Caco-2 (cell line): ENCODE measurements at regions not wholly inside any gene's neighbourhood (a gene's known extent, or its start where the extent isn't known, plus 50 kb on each side); places are given as distances from the start of the nearest gene placed in this dataset.

ENCODE experiments used
- BruUV-seq: library from RNA; stranded (reverse); fragments of 400-500 nt; replicated peaks from 2 replicates; lab custom pipeline; 2021; lab: Mats Ljungman, UMichigan
- CTCF ChIA-PET: fragments of 300-600 bp; sonication (Branson Sonifier 250); formaldehyde crosslinking; loops from one replicate; lab custom pipeline; 2022; ENCODE audit warnings: antibody characterized with exemption; lab: Charles Lee
- POLR2A ChIA-PET: fragments of 300-600 bp; sonication (Branson Sonifier 250); formaldehyde crosslinking; loops from one replicate; lab custom pipeline; 2022; ENCODE audit warnings: antibody characterized with exemption; lab: Charles Lee
- DNase-seq, 2 experiments: peaks; one replicate each; pipeline versions ENCODE4 v3.0.0 to v3.0.0-alpha.2; 2020 to 2022
- H3K27me3 ChIP-seq: replicated peaks from 2 replicates; pipeline ENCODE4 v1.6.0; 2011; ENCODE audit warnings: low read length; ENCODE audit not compliant: control insufficient read depth, insufficient read depth
- H3K36me3 ChIP-seq: 2 replicates; pipeline ENCODE4 v1.5.1; 2011; ENCODE audit warnings: low read length; ENCODE audit not compliant: control insufficient read depth, insufficient read depth
- H3K4me1 ChIP-seq: fragments of 250-450 bp; sonication (Bioruptor Pico); 2 replicates; pipeline ENCODE4 v1.5.1; 2020; ENCODE audit warnings: mild to moderate bottlenecking
- H3K4me3 ChIP-seq: 2 replicates; pipeline ENCODE4 v1.5.1; 2011; ENCODE audit warnings: low read depth, mild to moderate bottlenecking, control low read depth, low read length
- H3K9me3 ChIP-seq: fragments of 250-450 bp; sonication (Bioruptor Pico); 2 replicates; pipeline ENCODE4 v1.5.1; 2020; ENCODE audit warnings: mild to moderate bottlenecking, moderate library complexity
- H3K27ac Mint-ChIP-seq: one replicate; pipeline ENCODE4 v1.8.0; 2022; ENCODE audit warnings: mixed read lengths; ENCODE audit not compliant: unreplicated experiment
- H3K27me3 Mint-ChIP-seq: one replicate; pipeline ENCODE4 v1.8.0; 2022; ENCODE audit warnings: mixed read lengths; ENCODE audit not compliant: insufficient read depth, unreplicated experiment
- H3K36me3 Mint-ChIP-seq: one replicate; pipeline ENCODE4 v1.8.0; 2022; ENCODE audit warnings: mild to moderate bottlenecking, mixed read lengths; ENCODE audit not compliant: insufficient read depth, unreplicated experiment
- H3K4me1 Mint-ChIP-seq: one replicate; pipeline ENCODE4 v1.8.0; 2022; ENCODE audit warnings: low read depth, mixed read lengths; ENCODE audit not compliant: unreplicated experiment
- H3K4me3 Mint-ChIP-seq: one replicate; pipeline ENCODE4 v1.8.0; 2022; ENCODE audit warnings: mild to moderate bottlenecking, moderate library complexity, mixed read lengths; ENCODE audit not compliant: unreplicated experiment
- H3K9me3 Mint-ChIP-seq: one replicate; pipeline ENCODE4 v1.8.0; 2022; ENCODE audit warnings: mixed read lengths; ENCODE audit not compliant: unreplicated experiment
- intact Hi-C: fragments of 100-400 bp; cut with micrococcal nuclease; formaldehyde crosslinking; loops from one replicate; pipeline ENCODE4 v1.10.0; 2022; ENCODE audit not compliant: unreplicated experiment
- TF ChIP-seq, protein P1 (sequence below), 2 experiments: fragments of 200-600 bp in 1 of 2; IDR thresholded peaks; 1 replicate in 1 of 2; 2 replicates in 1 of 2; pipeline versions ENCODE4 v1.5.1 to v1.8.0; 2011 to 2022; ENCODE audit warnings: antibody characterized with exemption in 1 of 2, control low read depth in 1 of 2, inconsistent platforms in 1 of 2, low read depth in 1 of 2, low read length in 1 of 2, mild to moderate bottlenecking in 1 of 2, moderate library complexity in 1 of 2; ENCODE audit not compliant: insufficient read depth in 1 of 2, severe bottlenecking in 1 of 2, unreplicated experiment in 1 of 2

DNA sequence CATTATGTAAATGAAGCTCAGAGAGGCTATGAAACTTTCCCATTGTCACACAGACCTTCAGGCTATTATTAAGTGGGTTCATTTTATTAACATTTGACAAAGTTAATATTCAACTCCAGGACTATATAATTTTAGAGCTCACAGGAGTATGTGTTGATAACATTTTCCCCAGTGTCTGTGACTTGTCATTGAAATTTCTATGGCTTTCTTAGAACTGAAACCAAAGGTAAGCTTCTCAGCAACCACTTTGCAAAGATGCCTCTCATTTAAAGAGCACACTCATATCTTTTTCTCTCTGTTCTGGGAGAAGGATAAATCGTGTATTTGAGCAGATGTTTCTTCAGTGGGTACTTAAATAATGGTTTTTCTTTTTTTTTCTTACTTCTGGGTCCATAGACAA lies 61.8 kb upstream of the LHCGR start:
- intact Hi-C loops: no loop called here
- no TSS peak for BruUV-seq
- CTCF ChIA-PET: no interaction called here

DNA sequence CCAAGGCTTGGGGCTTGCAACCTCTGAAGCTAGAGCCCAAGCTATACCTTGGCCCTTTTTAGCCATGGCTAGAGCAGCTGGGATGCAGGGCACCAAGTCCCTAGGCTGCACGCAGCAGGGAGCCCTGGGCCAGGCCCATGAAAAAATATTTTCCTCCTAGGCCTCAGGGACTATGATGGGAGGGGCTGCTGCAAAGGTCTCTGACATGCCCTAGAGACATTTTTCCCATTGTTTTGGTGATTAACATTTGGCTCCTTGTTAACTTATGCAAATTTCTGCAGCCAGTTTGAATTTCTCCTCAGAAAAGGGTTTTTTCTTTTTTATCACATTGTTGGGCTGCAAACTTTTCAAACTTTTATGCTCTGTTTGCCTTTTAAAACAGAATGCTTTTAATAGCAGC lies 56.9 kb upstream of the LHCGR start:
- intact Hi-C loops: no loop called here
- no peak for DNase-seq
- H3K4me3 ChIP-seq: no peak overlapping the region
- H3K9me3 Mint-ChIP-seq: no peaks in the 10 kb centered on the region
- H3K4me1 ChIP-seq: no peaks in the 10 kb centered on the region
- CTCF ChIA-PET: no interaction called here
- H3K27me3 ChIP-seq: no peaks in the 10 kb centered on the region
- POLR2A ChIA-PET: no interaction called here
- no peaks in the 10 kb centered on the region for H3K36me3 ChIP-seq
- TF ChIP-seq, protein P1, sequence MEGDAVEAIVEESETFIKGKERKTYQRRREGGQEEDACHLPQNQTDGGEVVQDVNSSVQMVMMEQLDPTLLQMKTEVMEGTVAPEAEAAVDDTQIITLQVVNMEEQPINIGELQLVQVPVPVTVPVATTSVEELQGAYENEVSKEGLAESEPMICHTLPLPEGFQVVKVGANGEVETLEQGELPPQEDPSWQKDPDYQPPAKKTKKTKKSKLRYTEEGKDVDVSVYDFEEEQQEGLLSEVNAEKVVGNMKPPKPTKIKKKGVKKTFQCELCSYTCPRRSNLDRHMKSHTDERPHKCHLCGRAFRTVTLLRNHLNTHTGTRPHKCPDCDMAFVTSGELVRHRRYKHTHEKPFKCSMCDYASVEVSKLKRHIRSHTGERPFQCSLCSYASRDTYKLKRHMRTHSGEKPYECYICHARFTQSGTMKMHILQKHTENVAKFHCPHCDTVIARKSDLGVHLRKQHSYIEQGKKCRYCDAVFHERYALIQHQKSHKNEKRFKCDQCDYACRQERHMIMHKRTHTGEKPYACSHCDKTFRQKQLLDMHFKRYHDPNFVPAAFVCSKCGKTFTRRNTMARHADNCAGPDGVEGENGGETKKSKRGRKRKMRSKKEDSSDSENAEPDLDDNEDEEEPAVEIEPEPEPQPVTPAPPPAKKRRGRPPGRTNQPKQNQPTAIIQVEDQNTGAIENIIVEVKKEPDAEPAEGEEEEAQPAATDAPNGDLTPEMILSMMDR (IDR thresholded peaks at IDR 0.05; ENCODE audit: insufficient read depth in 1 of 2, low read depth in 1 of 2, low read length in 1 of 2, severe bottlenecking in 1 of 2, unreplicated experiment in 1 of 2): no peak
- H3K27ac Mint-ChIP-seq: no peak overlapping the region
- no peak overlapping the region for H3K4me3 Mint-ChIP-seq
- BruUV-seq: no TSS peak
- H3K36me3 Mint-ChIP-seq: no peaks in the 10 kb centered on the region
- peaks cover 5% of the 10 kb centered on the region for H3K4me1 Mint-ChIP-seq
- H3K27me3 Mint-ChIP-seq: peaks cover 3% of the 10 kb centered on the region
- no peaks in the 10 kb centered on the region for H3K9me3 ChIP-seq

More for the DNA sequence above, 61.8 kb upstream of the LHCGR start:
- 0 out of 2 replicates have a peak, but pooled peaks cover 3% of the 10 kb centered on the region for H3K4me1 ChIP-seq
- TF ChIP-seq, protein P1 (IDR thresholded peaks at IDR 0.05; ENCODE audit: insufficient read depth in 1 of 2, low read depth in 1 of 2, low read length in 1 of 2, severe bottlenecking in 1 of 2, unreplicated experiment in 1 of 2): no peak
- no peaks in the 10 kb centered on the region for H3K9me3 ChIP-seq
- H3K36me3 ChIP-seq: no peaks in the 10 kb centered on the region
- Mint-ChIP-seq H3K27me3 (peaks cover 8% of the 10 kb centered on the region), H3K9me3 (no peaks in the 10 kb centered on the region), H3K4me3 (no peak overlapping the region), H3K36me3 (no peaks in the 10 kb centered on the region), H3K27ac (no peak overlapping the region), H3K4me1 (no peaks in the 10 kb centered on the region)
- no peak for DNase-seq
- no peaks in the 10 kb centered on the region for H3K27me3 ChIP-seq
- no peak overlapping the region for H3K4me3 ChIP-seq
- POLR2A ChIA-PET: no interaction called here

DNA sequence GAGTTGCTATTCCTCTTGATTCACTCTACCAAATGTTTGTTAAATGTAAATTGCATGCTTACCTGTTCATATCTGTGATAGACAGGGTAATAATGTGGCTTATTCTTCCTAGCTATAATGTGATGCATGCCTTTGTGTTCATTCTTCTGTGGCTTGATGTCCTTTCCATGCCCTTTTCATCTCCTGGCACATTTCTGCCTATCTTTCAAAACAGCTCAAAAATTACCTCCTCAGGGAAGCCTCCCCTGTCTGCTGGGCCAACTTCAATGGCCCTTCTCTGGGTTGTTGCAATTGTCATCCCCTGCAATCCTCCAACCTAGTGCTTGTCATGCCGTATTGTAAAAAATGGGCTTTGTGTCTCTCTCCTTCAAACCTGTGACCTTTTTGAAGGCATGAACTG lies 52.8 kb upstream of the LHCGR start:
- Histone ChIP-seq H3K4me1 (no peaks in the 10 kb centered on the region), H3K36me3 (no peaks in the 10 kb centered on the region), H3K27me3 (no peaks in the 10 kb centered on the region), H3K9me3 (no peaks in the 10 kb centered on the region), H3K4me3 (no peak overlapping the region)
- Mint-ChIP-seq H3K4me1 (peaks cover 5% of the 10 kb centered on the region), H3K27me3 (peaks cover 2% of the 10 kb centered on the region), H3K36me3 (no peaks in the 10 kb centered on the region), H3K9me3 (peaks cover 14% of the 10 kb centered on the region), H3K4me3 (no peak overlapping the region), H3K27ac (no peak overlapping the region)
- intact Hi-C loops: no loop called here
- no peak for DNase-seq
- no TSS peak for BruUV-seq
- CTCF ChIA-PET: no interaction called here
- TF ChIP-seq, protein P1 (IDR thresholded peaks at IDR 0.05; ENCODE audit: insufficient read depth in 1 of 2, low read depth in 1 of 2, low read length in 1 of 2, severe bottlenecking in 1 of 2, unreplicated experiment in 1 of 2): no peak
- POLR2A ChIA-PET: no interaction called here
